GM19324 (cell line): ENCODE measurements at regions not wholly inside any gene's neighbourhood (a gene's known extent, or its start where the extent isn't known, plus 50 kb on each side); places are given as distances from the start of the nearest gene placed in this dataset.
"Not testable (repeated sequence)": the region's sequence is repeated elsewhere in the genome, so short reads cannot be mapped to it uniquely, and the experiment has no call there.

ENCODE experiments used
- ATAC-seq: cut with Tn5 transposase; IDR thresholded peaks from one replicate; pipeline ENCODE4 v1.9.1; 2021; ENCODE audit warnings: mild to moderate bottlenecking, moderate library complexity; ENCODE audit not compliant: unreplicated experiment, low FRiP score

DNA sequence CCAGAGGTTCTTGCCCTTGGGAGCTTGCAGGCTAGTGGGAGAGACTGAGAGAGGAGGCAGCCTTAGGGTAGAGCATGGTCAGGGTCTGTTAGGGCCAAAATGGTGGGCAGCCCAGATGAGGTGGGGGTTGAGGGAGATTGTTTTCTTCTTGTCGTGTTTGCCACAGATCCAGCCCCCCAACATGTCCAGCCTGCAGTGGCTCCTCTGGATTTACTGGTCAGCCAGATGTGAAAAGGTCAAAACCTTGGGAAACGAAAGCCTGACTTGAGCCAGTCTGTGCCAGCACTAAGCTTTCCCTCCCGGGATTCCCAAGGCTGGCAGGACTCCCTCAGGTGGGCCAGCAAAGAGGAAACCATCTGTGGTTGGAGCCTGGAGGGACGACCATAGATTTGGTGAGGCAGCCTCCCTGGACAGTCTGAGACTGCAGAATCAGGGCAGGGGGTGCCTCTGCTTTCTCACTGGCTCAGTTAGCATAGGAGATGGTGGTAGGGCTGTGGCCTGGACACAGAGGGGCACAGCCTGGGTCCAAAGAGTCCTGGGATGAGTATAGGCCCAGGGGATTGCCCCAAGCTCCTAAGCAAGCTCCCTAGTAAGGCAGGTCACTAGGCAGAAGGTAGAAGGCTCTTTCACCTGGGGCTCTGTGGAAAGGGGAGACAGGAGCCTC is 51.2 kb upstream of the PRR23C start:
- ATAC-seq, result no peak

DNA sequence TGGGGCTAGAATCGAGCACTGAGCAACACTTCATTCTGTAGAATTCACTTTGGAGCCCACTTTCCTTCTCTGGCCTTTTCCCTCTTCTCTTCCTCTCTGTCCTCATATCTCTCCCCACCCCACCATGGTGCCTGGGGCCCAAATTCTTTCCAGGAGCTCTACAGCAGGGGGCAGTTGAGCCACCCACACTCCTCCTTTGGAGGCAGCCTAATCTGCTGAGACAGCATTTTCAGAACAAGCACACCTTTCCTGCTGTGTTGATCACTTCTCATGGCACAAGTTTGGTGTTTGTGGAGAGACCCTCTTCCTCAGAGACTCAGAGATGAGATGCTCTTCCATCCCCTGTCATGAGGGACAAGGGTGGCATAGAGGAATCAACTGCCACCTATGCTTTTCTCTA is 52.0 kb upstream of the PRR23C start:
- no peak for ATAC-seq

GRCh38 chr3:139098391-139098790 is 53.7 kb upstream of the PRR23C start:
- no peak for ATAC-seq

- no peak for ATAC-seq
Observed at GRCh38 chr3:139099968-139100817, 55.5 kb upstream of the PRR23C start.

GRCh38 chr3:139100821-139101220 is 56.1 kb upstream of the PRR23C start:
- no peak for ATAC-seq

- ATAC-seq, result no peak
Observed at GRCh38 chr3:139101396-139101795, 56.7 kb upstream of the PRR23C start.

DNA sequence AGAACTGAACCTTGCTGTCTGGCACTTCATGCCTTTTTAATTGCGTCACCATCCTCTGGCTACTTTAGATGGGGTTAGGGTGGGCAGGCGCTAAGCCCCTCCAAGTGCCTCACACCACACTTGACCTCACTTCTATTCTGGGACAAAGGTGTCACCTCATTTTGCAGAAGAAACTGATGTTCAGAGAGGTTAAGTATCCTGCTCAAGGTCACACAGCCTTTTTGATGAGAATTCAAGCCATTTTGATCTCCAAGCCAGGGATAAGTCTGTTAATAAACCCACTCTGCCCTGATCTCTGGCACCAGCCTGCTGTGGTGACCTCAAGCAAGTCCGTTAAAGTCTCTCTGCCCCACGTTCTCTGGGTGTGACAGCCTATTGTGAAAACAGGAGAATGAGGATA is 58.8 kb upstream of the PRR23C start:
- no peak for ATAC-seq

DNA sequence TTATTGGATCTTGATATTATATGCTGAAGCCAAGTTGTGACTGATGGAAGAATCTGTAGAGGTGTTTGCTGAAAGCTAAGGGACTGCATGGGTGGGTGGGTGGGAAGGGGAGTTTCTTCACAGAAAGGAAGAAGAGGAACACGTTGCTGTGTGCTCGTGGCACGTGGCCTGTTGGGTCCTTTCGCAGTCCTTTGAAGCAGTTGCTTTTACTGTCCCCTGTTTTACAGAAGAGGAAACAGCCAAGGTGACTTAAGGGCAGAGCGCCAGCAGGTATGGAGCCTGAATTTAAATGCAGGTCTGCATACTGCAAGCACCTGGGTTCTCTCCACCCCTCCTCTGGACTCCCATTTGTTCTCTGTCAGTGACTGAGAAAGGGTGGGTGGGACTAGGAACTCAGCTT is 59.4 kb upstream of the PRR23C start:
- ATAC-seq, result no peak

- ATAC-seq, result no peak
Observed at GRCh38 chr3:139105154-139105702, 60.5 kb upstream of the PRR23C start.

DNA sequence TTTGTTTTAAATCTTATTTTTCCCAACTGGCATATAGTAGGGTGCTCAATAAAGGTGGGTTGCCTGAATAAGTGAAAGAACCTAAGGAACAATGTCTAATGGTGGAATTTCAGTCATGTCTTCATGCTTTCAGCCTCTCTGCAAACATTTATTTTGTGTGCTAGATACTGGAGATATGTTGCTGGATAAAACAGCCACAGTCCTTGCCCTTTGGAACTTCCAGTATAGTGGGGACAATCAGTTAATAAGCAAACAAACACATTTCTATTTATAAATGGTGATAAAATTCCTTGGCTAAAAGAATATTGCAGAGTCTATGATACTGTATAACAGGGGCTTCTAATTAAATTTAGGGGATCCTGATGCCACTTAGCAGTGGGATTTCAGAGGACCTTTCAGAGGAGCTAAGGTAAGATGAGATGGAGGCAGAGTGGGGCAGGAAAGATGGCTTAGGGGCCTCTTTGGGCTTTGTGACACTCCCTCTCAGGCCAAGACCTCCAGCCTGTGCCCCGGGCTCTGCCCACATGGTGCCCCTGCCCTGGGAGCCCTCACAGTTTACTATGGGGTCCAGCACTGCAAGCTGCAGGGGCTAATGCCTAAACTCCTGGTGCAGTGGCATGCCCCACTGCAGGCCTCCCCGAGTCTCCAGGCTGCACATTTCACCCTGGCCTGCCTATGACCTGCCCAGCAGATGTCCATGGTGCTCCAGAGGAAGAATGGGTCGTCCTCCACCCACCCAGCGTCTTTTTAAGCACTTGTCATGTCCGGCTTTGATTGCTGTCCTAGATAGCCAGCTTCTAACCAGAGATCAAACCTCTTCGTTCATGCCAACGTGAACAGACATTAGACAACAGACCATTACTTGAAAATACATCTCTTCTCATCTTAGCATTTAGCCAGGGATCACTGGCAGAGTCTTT is 61.6 kb upstream of the PRR23C start:
- ATAC-seq, result no peak

- ATAC-seq, result no peak
Observed at GRCh38 chr3:139107424-139108252, 62.9 kb upstream of the PRR23C start.

GRCh38 chr3:139108253-139108969 is 63.7 kb upstream of the PRR23C start:
- ATAC-seq, result no peak

GRCh38 chr3:139109271-139109670 is 64.6 kb upstream of the PRR23C start:
- no peak for ATAC-seq

DNA sequence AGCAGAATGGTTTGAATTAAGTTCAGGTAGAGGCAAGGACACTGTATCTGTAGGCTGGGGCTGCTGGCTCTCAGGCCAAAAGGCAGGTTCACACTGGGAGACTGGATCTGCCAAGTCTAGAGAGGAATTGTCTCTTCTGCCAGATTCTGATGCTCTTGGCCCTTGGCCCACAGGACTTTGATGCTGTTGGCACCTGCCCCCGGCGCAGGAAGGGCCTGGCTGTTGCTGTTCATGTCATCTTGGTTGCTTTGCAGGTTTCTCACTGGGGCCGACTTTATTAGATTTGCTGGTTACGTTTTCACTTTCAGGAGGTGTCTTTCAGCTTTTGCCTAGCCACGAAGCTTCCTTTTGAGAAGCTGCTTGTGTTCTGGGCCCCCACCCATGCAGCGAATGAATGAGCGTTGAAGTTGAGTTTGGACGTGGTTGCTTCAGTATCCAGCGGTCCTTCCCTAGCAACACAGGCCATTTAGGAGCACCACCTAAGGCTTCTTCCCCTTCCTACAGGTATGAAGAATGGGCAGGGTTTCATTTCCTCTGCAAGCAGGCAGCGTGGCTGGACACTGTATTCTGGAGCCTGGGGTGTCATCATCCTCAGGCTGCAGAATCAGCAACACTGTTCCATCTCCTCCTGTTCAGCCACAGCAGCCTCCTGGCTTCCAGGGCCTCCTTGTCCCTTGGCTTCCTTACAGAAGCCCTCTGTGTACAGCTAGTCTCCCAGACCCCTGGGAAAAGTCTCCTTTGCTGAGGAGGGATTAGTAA is 65.6 kb upstream of the PRR23C start:
- ATAC-seq, result peak; percentile 58

- ATAC-seq, result not testable (repeated sequence)
Observed at GRCh38 chr3:139110929-139111328, 66.2 kb upstream of the PRR23C start.

DNA sequence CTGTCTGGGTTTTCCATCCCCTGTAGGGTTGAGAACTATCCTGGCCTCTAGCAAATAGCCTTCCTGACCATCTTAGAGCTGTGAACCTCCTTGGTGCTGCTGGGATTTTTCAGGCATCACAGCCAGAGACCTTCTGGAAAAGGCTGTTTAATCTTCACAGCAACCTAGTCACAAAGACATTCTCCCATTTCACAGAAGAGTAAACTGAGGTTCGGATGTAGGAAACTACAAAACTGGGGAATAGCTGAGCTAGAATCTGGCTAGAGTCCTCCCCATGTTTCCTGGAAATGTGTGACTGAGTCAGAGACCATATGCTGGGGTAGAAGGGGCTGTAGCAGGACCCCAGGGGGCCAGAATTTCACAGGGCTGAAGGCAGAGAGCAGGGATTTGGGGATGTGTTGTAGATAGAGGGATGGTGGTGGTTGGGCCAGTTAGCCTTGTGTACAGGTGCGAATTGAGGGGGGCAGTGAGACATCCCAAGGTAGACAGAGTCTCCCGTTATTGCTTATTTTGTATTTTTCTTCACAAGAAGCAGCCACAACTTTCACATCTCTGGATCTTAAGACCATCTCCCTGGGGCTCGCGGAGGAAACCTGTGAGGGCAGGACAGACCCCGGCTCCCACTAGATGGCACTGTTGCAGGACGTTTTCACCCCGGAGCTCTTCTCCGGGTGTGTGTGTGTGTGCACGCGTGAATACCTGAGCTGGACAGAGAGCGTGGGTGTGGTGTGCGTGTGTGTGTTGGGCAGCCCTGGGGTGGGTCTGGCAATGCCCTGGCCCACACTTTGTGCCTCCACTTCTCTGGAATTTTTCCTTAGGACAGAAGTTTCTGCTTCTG is 66.9 kb upstream of the PRR23C start:
- no peak for ATAC-seq

- ATAC-seq, result no peak
Observed at GRCh38 chr3:139112230-139112558, 67.5 kb upstream of the PRR23C start.
